ENCODE measurements at regions not wholly inside any gene's neighbourhood (a gene's known extent, or its start where the extent isn't known, plus 50 kb on each side); places are given as distances from the start of the nearest gene placed in this dataset.

- Histone ChIP-seq H2BK120ac (replicated peaks; ENCODE audit: low read depth, low read length) (no peak overlapping the region), H4K5ac (ENCODE audit: insufficient read length, low read depth, low read length) (no peak overlapping the region), H3K27me3 (replicated peaks in 1 of 4; ENCODE audit: control insufficient read depth in 3 of 4, extremely low read depth in 1 of 4, insufficient read depth in 3 of 4, low read length in 3 of 4) (0 out of 7 replicates have a peak, but pooled peaks cover 0 to 2% (median 0%) of the 10 kb centered on the region in 4 experiments), H4K8ac (ENCODE audit: extremely low read depth, insufficient read depth, low read length) (no peak overlapping the region; the same call in 1 of the 2 replicates), H2BK5ac (ENCODE audit: low read depth, low read length) (no peak overlapping the region), H3K4ac (replicated peaks; ENCODE audit: insufficient read length, low read depth, low read length) (no peak overlapping the region), H2AFZ (ENCODE audit: low read length) (no peak overlapping the region), H3K9ac (replicated peaks in 1 of 4; ENCODE audit: extremely low read depth in 1 of 4, low read depth in 3 of 4, low read length in 3 of 4) (no peak overlapping the region), H3K4me3 (ENCODE audit: extremely low read depth in 1 of 4, insufficient read depth in 2 of 4, low read depth in 3 of 4, low read length in 4 of 4) (no peak overlapping the region), H3K23me2 (ENCODE audit: low read depth, low read length) (no peaks in the 10 kb centered on the region), H3K79me1 (ENCODE audit: low read depth, low read length) (no peaks in the 10 kb centered on the region), H2BK20ac (ENCODE audit: low read length) (no peak overlapping the region), H3K79me2 (ENCODE audit: control insufficient read depth in 1 of 2, insufficient read depth in 2 of 2, low read length in 2 of 2) (no peaks in the 10 kb centered on the region), H2BK15ac (ENCODE audit: low read length) (no peak overlapping the region), H3K4me1 (replicated peaks in 1 of 4; ENCODE audit: control insufficient read depth in 3 of 4, insufficient read depth in 4 of 4, low read length in 3 of 4) (no peaks in the 10 kb centered on the region), H2AK5ac (ENCODE audit: low read depth, low read length) (no peak overlapping the region), H3K23ac (ENCODE audit: insufficient read length) (no peak overlapping the region), H3K56ac (replicated peaks; ENCODE audit: insufficient read length, low read depth, low read length) (no peak overlapping the region), H3K4me2 (ENCODE audit: insufficient read depth in 1 of 2, low read depth in 2 of 2, low read length in 2 of 2) (no peak overlapping the region), H3K14ac (ENCODE audit: insufficient read length) (no peak overlapping the region), H3K27ac (ENCODE audit: low read depth, low read length) (no peak overlapping the region), H4K91ac (replicated peaks; ENCODE audit: insufficient read length, low read length) (no peak overlapping the region), H3K9me3 (ENCODE audit: insufficient read depth in 2 of 2, low read depth in 1 of 2, low read length in 1 of 2) (no peaks in the 10 kb centered on the region), H3K18ac (ENCODE audit: extremely low read depth, low read length) (no peak overlapping the region), H3K36me3 (ENCODE audit: control insufficient read depth in 2 of 4, insufficient read depth in 4 of 4, low read length in 3 of 4) (no peaks in the 10 kb centered on the region), H4K20me1 (replicated peaks in 1 of 2; ENCODE audit: control insufficient read depth in 1 of 2, insufficient read depth in 2 of 2, low read length in 2 of 2) (no peaks in the 10 kb centered on the region), H2BK12ac (ENCODE audit: low read depth, low read length) (no peak overlapping the region)
- 95% methylated on average over 10 of the region's 10 CpGs; no CpG with 5 or more reads in 1 of the 2 experiments for WGBS, 2 experiments (ENCODE audit: extremely low coverage in 1 of 2, insufficient coverage in 1 of 2, insufficient read length in 1 of 2, insufficient replicate concordance in 2 of 2, low coverage in 1 of 2, low lambda C conversion rate in 2 of 2, missing lambda C conversion rate in 1 of 2)
- DNase-seq (ENCODE audit: low read depth in 1 of 2, low spot score in 2 of 2) = no peak
- POLR2A ChIA-PET (ENCODE audit: partially characterized antibody) = no interaction called here
- FAIRE-seq = no peak
- CTCF ChIA-PET (ENCODE audit: partially characterized antibody) = interaction anchor here (0.6 to 2.8 kb wide), 3 partner anchors 12 to 39 kb away, joined by 3 to 13 read pairs (median 3); no protein-coding TSS in a partner anchor
- TF ChIP-seq TAF1 (IDR thresholded peaks at IDR 0.05; ENCODE audit: low read depth, low read length) = no peak
- TF ChIP-seq GABPA (IDR thresholded peaks at IDR 0.05; ENCODE audit: borderline replicate concordance, insufficient read depth, low read length) = no peak
- TF ChIP-seq POU5F1 (IDR thresholded peaks at IDR 0.05; ENCODE audit: low read depth, low read length) = no peak
- no peak for TF ChIP-seq JUND (IDR thresholded peaks at IDR 0.05; ENCODE audit: low read length)
- TF ChIP-seq TBP (IDR thresholded peaks at IDR 0.05; ENCODE audit: low read depth, low read length) = no peak
- TF ChIP-seq TEAD4 (IDR thresholded peaks at IDR 0.05; ENCODE audit: low read depth, low read length) = no peak
- TF ChIP-seq SRF (IDR thresholded peaks at IDR 0.05; ENCODE audit: low read depth, low read length) = no peak
- TF ChIP-seq ZNF274 (IDR thresholded peaks at IDR 0.05; ENCODE audit: borderline replicate concordance, extremely low read depth, low read length) = no peak
- TF ChIP-seq KDM1A (IDR thresholded peaks at IDR 0.05; ENCODE audit: borderline replicate concordance, low read length) = no peak
- no peak for TF ChIP-seq POLR2A (IDR thresholded peaks at IDR 0.05; ENCODE audit: control extremely low read depth in 1 of 2, low read depth in 2 of 2, low read length in 2 of 2)
- TF ChIP-seq SIRT6 (IDR thresholded peaks at IDR 0.05; ENCODE audit: low read length) = no peak
- no peak for TF ChIP-seq CTBP2 (IDR thresholded peaks at IDR 0.05; ENCODE audit: borderline replicate concordance, insufficient read depth, insufficient read length, low read length)
- no peak for TF ChIP-seq HDAC6 (IDR thresholded peaks at IDR 0.05; ENCODE audit: low read depth, low read length)
- TF ChIP-seq JUN (IDR thresholded peaks at IDR 0.05; ENCODE audit: low read depth, low read length) = no peak
- TF ChIP-seq BRCA1 (IDR thresholded peaks at IDR 0.05; ENCODE audit: low read depth, low read length) = no peak
Measured at GRCh38 chr4:173459857-173460256, 60.9 kb upstream of the SCRG1 start.

Data from H1 (cell line).